ENCODE measurements at regions not wholly inside any gene's neighbourhood (a gene's known extent, or its start where the extent isn't known, plus 50 kb on each side); places are given as distances from the start of the nearest gene placed in this dataset.
"Not testable (repeated sequence)": the region's sequence is repeated elsewhere in the genome, so short reads cannot be mapped to it uniquely, and the experiment has no call there.

- peak in 1 of 11 donors; percentile 24 for DNase-seq (ENCODE audit: extremely low read depth in 1 of 11, low read depth in 9 of 11, low spot score in 4 of 11)
These were observed 107.2 kb upstream of the TRIM24 start for GRCh38 chr7:138352570-138353461.

- DNase-seq (ENCODE audit: extremely low read depth in 1 of 11, low read depth in 9 of 11, low spot score in 4 of 11), result no peak
These were observed 106.0 kb upstream of the TRIM24 start for GRCh38 chr7:138354066-138354465.

GRCh38 chr7:138355254-138355653 is 104.8 kb upstream of the TRIM24 start:
- DNase-seq (ENCODE audit: extremely low read depth in 1 of 11, low read depth in 9 of 11, low spot score in 4 of 11), result no peak

GRCh38 chr7:138358850-138359341 is 101.2 kb upstream of the TRIM24 start:
- DNase-seq (ENCODE audit: extremely low read depth in 1 of 11, low read depth in 9 of 11, low spot score in 4 of 11), result no peak

GRCh38 chr7:138359870-138360559 is 100.0 kb upstream of the TRIM24 start:
- DNase-seq (ENCODE audit: extremely low read depth in 1 of 11, low read depth in 9 of 11, low spot score in 4 of 11), result no peak

GRCh38 chr7:138363721-138364120 is 96.3 kb upstream of the TRIM24 start:
- no peak for DNase-seq (ENCODE audit: extremely low read depth in 1 of 11, low read depth in 9 of 11, low spot score in 4 of 11)

GRCh38 chr7:138366137-138366536 is 93.9 kb upstream of the TRIM24 start:
- DNase-seq (ENCODE audit: extremely low read depth in 1 of 11, low read depth in 9 of 11, low spot score in 4 of 11), result not testable (repeated sequence)

GRCh38 chr7:138366676-138367075 is 93.4 kb upstream of the TRIM24 start:
- not testable (repeated sequence) for DNase-seq (ENCODE audit: extremely low read depth in 1 of 11, low read depth in 9 of 11, low spot score in 4 of 11)

- no peak for DNase-seq (ENCODE audit: extremely low read depth in 1 of 11, low read depth in 9 of 11, low spot score in 4 of 11)
These were observed 90.3 kb upstream of the TRIM24 start for GRCh38 chr7:138369797-138370196.

GRCh38 chr7:138370956-138371355 is 89.1 kb upstream of the TRIM24 start:
- no peak for DNase-seq (ENCODE audit: extremely low read depth in 1 of 11, low read depth in 9 of 11, low spot score in 4 of 11)

GRCh38 chr7:138374119-138374693 is 85.9 kb upstream of the TRIM24 start:
- no peak for DNase-seq (ENCODE audit: extremely low read depth in 1 of 11, low read depth in 9 of 11, low spot score in 4 of 11)

- no peak for DNase-seq (ENCODE audit: extremely low read depth in 1 of 11, low read depth in 9 of 11, low spot score in 4 of 11)
These were observed 82.8 kb upstream of the TRIM24 start for GRCh38 chr7:138377306-138377705.

- no peak for DNase-seq (ENCODE audit: extremely low read depth in 1 of 11, low read depth in 9 of 11, low spot score in 4 of 11)
These were observed 81.1 kb upstream of the TRIM24 start for GRCh38 chr7:138378741-138379559.

GRCh38 chr7:138382862-138383565 is 77.0 kb upstream of the TRIM24 start:
- DNase-seq (ENCODE audit: extremely low read depth in 1 of 11, low read depth in 9 of 11, low spot score in 4 of 11), result peak in 7 of 11 donors; percentile 13 to 45 (median 31)

- no peak for DNase-seq (ENCODE audit: extremely low read depth in 1 of 11, low read depth in 9 of 11, low spot score in 4 of 11)
These were observed 73.2 kb upstream of the TRIM24 start for GRCh38 chr7:138386821-138387220.

GRCh38 chr7:138387755-138388475 is 72.1 kb upstream of the TRIM24 start:
- no peak for DNase-seq (ENCODE audit: extremely low read depth in 1 of 11, low read depth in 9 of 11, low spot score in 4 of 11)

GRCh38 chr7:138388673-138389491 is 71.2 kb upstream of the TRIM24 start:
- DNase-seq (ENCODE audit: extremely low read depth in 1 of 11, low read depth in 9 of 11, low spot score in 4 of 11), result no peak

All from renal cortex interstitium (tissue), 11 donors.